ENCODE measurements at regions not wholly inside any gene's neighbourhood (a gene's known extent, or its start where the extent isn't known, plus 50 kb on each side); places are given as distances from the start of the nearest gene placed in this dataset.

GRCh38 chr6:106750142-106750918 lies 121.0 kb downstream of the QRSL1 start:
- TF ChIP-seq, protein P1, sequence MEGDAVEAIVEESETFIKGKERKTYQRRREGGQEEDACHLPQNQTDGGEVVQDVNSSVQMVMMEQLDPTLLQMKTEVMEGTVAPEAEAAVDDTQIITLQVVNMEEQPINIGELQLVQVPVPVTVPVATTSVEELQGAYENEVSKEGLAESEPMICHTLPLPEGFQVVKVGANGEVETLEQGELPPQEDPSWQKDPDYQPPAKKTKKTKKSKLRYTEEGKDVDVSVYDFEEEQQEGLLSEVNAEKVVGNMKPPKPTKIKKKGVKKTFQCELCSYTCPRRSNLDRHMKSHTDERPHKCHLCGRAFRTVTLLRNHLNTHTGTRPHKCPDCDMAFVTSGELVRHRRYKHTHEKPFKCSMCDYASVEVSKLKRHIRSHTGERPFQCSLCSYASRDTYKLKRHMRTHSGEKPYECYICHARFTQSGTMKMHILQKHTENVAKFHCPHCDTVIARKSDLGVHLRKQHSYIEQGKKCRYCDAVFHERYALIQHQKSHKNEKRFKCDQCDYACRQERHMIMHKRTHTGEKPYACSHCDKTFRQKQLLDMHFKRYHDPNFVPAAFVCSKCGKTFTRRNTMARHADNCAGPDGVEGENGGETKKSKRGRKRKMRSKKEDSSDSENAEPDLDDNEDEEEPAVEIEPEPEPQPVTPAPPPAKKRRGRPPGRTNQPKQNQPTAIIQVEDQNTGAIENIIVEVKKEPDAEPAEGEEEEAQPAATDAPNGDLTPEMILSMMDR (IDR thresholded peaks at IDR 0.05; ENCODE audit: poor library complexity), result no peak
- TF ChIP-seq EZH2 (IDR thresholded peaks at IDR 0.05; ENCODE audit: borderline replicate concordance) (no peak), EZH2phosphoT487 (IDR thresholded peaks at IDR 0.05; ENCODE audit: low read depth, severe bottlenecking, unreplicated experiment) (no peak)
